ENCODE measurements at regions not wholly inside any gene's neighbourhood (a gene's known extent, or its start where the extent isn't known, plus 50 kb on each side); places are given as distances from the start of the nearest gene placed in this dataset.

- no peak for TF ChIP-seq CTCF (IDR thresholded peaks at IDR 0.05; ENCODE audit: poor library complexity, severe bottlenecking)
- no peak for TF ChIP-seq POLR2AphosphoS5 (IDR thresholded peaks at IDR 0.05)
- TF ChIP-seq REST (IDR thresholded peaks at IDR 0.05; ENCODE audit: borderline replicate concordance): no peak
- no peak for TF ChIP-seq EZH2 (IDR thresholded peaks at IDR 0.05; ENCODE audit: borderline replicate concordance, insufficient read depth, low read length, poor library complexity, severe bottlenecking)
- no peak for TF ChIP-seq EP300 (conservative IDR thresholded peaks at IDR 0.05; ENCODE audit: poor library complexity, severe bottlenecking)
- no peak for TF ChIP-seq MXI1 (conservative IDR thresholded peaks at IDR 0.05; ENCODE audit: poor library complexity, severe bottlenecking)
Observed at GRCh38 chr17:79340333-79341221, 266.0 kb downstream of the ENGASE start.

Data from neural cell (in vitro differentiated cells).